Lung (tissue), 11 donors: ENCODE measurements at regions not wholly inside any gene's neighbourhood (a gene's known extent, or its start where the extent isn't known, plus 50 kb on each side); places are given as distances from the start of the nearest gene placed in this dataset.

Source experiments
- ATAC-seq: fragments of 200-7000 bp; cut with Tn5 transposase; one replicate; pipeline ENCODE4 v1.9.1; 2020; ENCODE audit warnings: moderate number of reproducible peaks; ENCODE audit not compliant: insufficient read depth, low FRiP score
- DNase-seq, 3 donors: peaks; one replicate each; pipeline ENCODE4 v3.0.0-alpha.2; 2013 to 2017
- H3K27ac ChIP-seq, 2 donors: one replicate each; pipeline ENCODE4 v1.5.1; 2013; ENCODE audit warnings: mild to moderate bottlenecking in 2 of 2, moderate library complexity in 2 of 2, control low read depth in 1 of 2, inconsistent platforms in 1 of 2, low read depth in 1 of 2, low read length in 1 of 2
- H3K27me3 ChIP-seq, 3 donors: one replicate each; pipeline ENCODE4 v1.5.1; 2013; ENCODE audit warnings: low read length in 2 of 3; ENCODE audit not compliant: control insufficient read depth in 3 of 3, insufficient read depth in 3 of 3
- H3K36me3 ChIP-seq, 4 donors: one replicate each; pipeline ENCODE4 v1.5.1; 2013; ENCODE audit warnings: low read length in 4 of 4, mild to moderate bottlenecking in 1 of 4, moderate library complexity in 1 of 4; ENCODE audit not compliant: control insufficient read depth in 4 of 4, insufficient read depth in 4 of 4
- H3K4me1 ChIP-seq, 5 donors: one replicate each; pipeline ENCODE4 v1.5.1; 2013; ENCODE audit warnings: low read length in 5 of 5, mild to moderate bottlenecking in 2 of 5, moderate library complexity in 1 of 5; ENCODE audit not compliant: control insufficient read depth in 5 of 5, insufficient read depth in 5 of 5
- H3K4me3 ChIP-seq: one replicate; pipeline ENCODE4 v1.5.1; 2013; ENCODE audit warnings: mild to moderate bottlenecking, control low read depth, moderate library complexity
- H3K9ac ChIP-seq, 2 donors: one replicate each; pipeline ENCODE4 v1.5.1; 2013; ENCODE audit warnings: low read length in 2 of 2, control low read depth in 1 of 2; ENCODE audit not compliant: insufficient read depth in 1 of 2
- H3K9me3 ChIP-seq, 4 donors: one replicate each; pipeline ENCODE4 v1.5.1; 2013; ENCODE audit warnings: low read length in 3 of 4, mild to moderate bottlenecking in 1 of 4, moderate library complexity in 1 of 4; ENCODE audit not compliant: control insufficient read depth in 4 of 4, insufficient read depth in 3 of 4
- CTCF ChIP-seq: IDR thresholded peaks from 2 replicates; pipeline ENCODE4 v1.5.1; 2012; ENCODE audit warnings: mild to moderate bottlenecking; ENCODE audit errors: control extremely low read depth, extremely low read depth
- WGBS, 2 donors: extraction: QIAGEN DNeasy Blood & Tissue Kit; methylation state at CpG; one replicate each; pipeline ENCODE4 v1.1.7; 2013; 5-methylcytosine and 5-hydroxymethylcytosine counted together
- donor health status: control.
- donor health status: control.
- donor health status: Bipolar disorder and iron deficiency.
- donor health status: healthy.
- donor health status: DM: yes; HTN: yes; CAD: no.

DNA sequence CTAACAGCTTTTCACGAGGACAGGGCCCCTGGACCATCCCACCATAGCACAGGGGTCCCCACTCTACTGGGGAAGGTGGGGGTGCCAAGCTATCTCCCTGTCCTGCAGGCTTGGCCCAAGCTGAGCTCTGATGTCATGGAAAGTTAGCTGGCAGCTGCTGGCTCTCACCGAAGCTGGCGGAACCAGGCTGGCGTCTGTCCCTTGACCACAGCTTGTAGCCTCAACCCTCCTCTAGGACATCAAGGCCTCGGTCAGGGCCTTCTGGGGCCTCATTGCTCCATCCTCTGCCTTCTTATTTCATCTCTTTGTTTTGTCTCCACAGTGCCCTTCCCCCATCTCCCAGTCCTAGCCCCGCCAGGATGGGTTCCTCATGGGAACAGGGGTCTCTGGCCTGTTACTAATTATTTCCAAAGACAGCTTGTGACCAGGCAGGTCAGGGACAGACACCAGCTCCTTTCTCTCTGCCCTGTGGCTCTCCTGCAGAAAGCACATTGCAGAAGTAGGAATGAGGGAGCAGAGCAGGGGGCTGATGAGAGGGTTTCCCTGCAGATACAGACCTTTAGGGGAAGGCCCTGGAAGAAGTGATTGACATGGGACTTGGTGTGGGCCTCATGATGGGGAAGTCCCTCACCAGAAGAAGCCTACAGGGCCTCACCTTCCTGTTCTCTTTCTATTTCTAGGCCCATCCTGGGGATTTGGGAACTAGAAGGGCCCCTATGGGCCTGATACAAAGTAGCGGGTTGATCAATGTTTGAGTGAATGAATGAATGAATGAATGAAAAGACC is 97.5 kb upstream of the ALX4 start:
- Histone ChIP-seq H3K27ac (no peak overlapping the region), H3K27me3 (peaks cover 0 to 4% (median 0%) of the 10 kb centered on the region in 3 donors), H3K36me3 (no peaks in the 10 kb centered on the region), H3K4me1 (peaks cover 0 to 2% (median 0%) of the 10 kb centered on the region in 5 donors), H3K9ac (no peak overlapping the region), H3K9me3 (peaks cover 0 to 9% (median 0%) of the 10 kb centered on the region in 4 donors), H3K4me3 (no peak overlapping the region)
- ATAC-seq (no peak), DNase-seq (no peak)
- TF ChIP-seq CTCF: no peak
- WGBS, 2 donors: 83 to 86% methylated on average over 7 of the region's 7 CpGs

DNA sequence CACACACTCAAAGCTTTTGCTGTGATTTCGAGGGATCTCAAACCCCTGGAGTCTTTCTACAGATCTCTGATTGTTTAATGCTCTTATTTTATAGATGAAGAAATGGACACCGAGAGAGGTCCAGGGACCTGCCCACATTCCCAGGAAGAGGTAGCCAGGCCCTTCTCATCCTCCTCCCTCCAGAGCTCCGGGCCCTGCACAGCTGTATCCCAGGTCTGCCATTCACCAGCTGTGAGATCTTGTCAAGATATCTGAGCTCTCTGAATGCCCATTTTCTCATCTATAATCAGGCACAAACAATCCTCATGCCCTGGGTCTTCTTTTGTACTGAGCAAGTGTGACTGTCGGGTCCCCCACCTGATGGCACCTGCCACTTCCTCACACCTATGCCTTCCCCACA is 98.2 kb upstream of the ALX4 start:
- Histone ChIP-seq H3K36me3 (no peaks in the 10 kb centered on the region), H3K27me3 (peaks cover 0 to 4% (median 0%) of the 10 kb centered on the region in 3 donors), H3K27ac (no peak overlapping the region), H3K9me3 (peaks cover 0 to 11% (median 0%) of the 10 kb centered on the region in 4 donors), H3K9ac (no peak overlapping the region), H3K4me1 (no peaks in the 10 kb centered on the region), H3K4me3 (no peak overlapping the region)
- WGBS, 2 donors: 40% methylated on average over 4 of the region's 4 CpGs
- no peak for TF ChIP-seq CTCF
- ATAC-seq: no peak
- DNase-seq: no peak

DNA sequence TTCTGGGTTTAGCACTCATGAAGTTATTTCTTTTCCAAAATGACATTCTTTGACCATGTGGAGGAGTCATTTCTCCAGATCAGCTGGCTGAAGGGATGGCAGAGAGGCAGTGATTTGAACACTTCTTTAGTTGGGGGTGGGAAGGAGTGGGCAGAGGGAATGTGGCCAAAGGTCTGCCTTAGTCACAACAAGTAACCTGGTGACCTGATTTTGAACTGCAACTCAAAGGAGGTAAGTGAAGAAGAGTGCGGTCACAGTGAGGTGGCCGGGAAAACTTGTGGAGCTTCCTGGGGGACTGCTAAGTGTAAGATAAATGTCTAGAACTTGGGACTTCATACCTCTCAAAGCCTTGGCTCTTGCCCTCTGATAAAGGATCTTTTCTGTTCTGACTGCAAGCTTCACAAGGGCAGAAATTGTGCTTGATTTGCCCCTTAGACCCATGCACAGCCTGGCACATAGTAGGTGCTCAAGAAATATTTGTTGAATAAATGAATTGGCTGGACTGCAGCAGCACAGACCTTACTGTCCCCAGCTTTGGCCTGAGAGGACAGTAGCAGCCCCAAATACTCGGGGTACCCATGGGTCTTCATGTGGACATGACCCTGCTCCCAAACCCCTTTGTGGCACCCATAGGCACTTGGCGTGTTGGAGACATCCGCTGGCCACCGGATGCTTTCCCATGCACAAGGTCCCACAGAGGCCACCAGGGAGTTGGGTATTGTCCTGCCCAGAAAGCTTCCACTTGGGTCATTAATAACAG is 99.0 kb upstream of the ALX4 start:
- 89 to 90% methylated on average over 6 of the region's 6 CpGs for WGBS, 2 donors
- Histone ChIP-seq H3K36me3 (no peaks in the 10 kb centered on the region), H3K4me3 (no peak overlapping the region), H3K9ac (no peak overlapping the region), H3K27ac (no peak overlapping the region), H3K27me3 (peaks cover 0 to 4% (median 0%) of the 10 kb centered on the region in 3 donors), H3K9me3 (peaks cover 0 to 11% (median 0%) of the 10 kb centered on the region in 4 donors), H3K4me1 (peaks cover 0 to under 1% (median 0%) of the 10 kb centered on the region in 5 donors)
- no peak for ATAC-seq
- no peak for TF ChIP-seq CTCF
- DNase-seq: no peak
